Neural progenitor cell (in vitro differentiated cells): ENCODE measurements at regions not wholly inside any gene's neighbourhood (a gene's known extent, or its start where the extent isn't known, plus 50 kb on each side); places are given as distances from the start of the nearest gene placed in this dataset.
"Not testable (repeated sequence)": the region's sequence is repeated elsewhere in the genome, so short reads cannot be mapped to it uniquely, and the experiment has no call there.

Experiments
- DNase-seq: peaks from one replicate; pipeline ENCODE4 v3.0.0-alpha.2; 2016; ENCODE audit warnings: low spot score
- H2AFZ ChIP-seq: fragments of 200-600 bp; sonication (generic); replicated peaks from 2 replicates; pipeline ENCODE4 v1.6.1; 2016; ENCODE audit warnings: antibody characterized with exemption
- H3F3A ChIP-seq: fragments of 200-600 bp; sonication (generic); 2 replicates; pipeline ENCODE4 v1.6.1; 2016; ENCODE audit warnings: antibody characterized with exemption, low read depth
- H3K27ac ChIP-seq: fragments of 200-600 bp; sonication (generic); 2 replicates; pipeline ENCODE4 v1.5.1; 2016; ENCODE audit warnings: mild to moderate bottlenecking
- H3K27me3 ChIP-seq: fragments of 200-600 bp; sonication (generic); 2 replicates; pipeline ENCODE4 v1.6.1; 2016; ENCODE audit warnings: mild to moderate bottlenecking, moderate library complexity
- H3K36me3 ChIP-seq: fragments of 200-600 bp; sonication (generic); 2 replicates; pipeline ENCODE4 v1.5.1; 2016
- H3K4me1 ChIP-seq: fragments of 200-600 bp; sonication (generic); 2 replicates; pipeline ENCODE4 v1.6.1; 2016; ENCODE audit warnings: mixed run types
- H3K4me2 ChIP-seq: fragments of 200-600 bp; sonication (generic); 2 replicates; pipeline ENCODE4 v1.6.1; 2016
- H3K4me3 ChIP-seq: fragments of 200-600 bp; sonication (generic); 2 replicates; pipeline ENCODE4 v1.5.1; 2016
- H3K79me2 ChIP-seq: fragments of 200-600 bp; sonication (generic); 2 replicates; pipeline ENCODE4 v1.6.1; 2016; ENCODE audit warnings: low read depth
- H3K9ac ChIP-seq: fragments of 200-600 bp; sonication (generic); 2 replicates; pipeline ENCODE4 v1.6.1; 2016
- H3K9me3 ChIP-seq: fragments of 200-600 bp; sonication (generic); 2 replicates; pipeline ENCODE4 v1.5.1; 2016; ENCODE audit warnings: low read depth
- H4K20me1 ChIP-seq: fragments of 200-600 bp; sonication (generic); 2 replicates; pipeline ENCODE4 v1.6.1; 2016; ENCODE audit warnings: low read depth
- H3K27ac Mint-ChIP-seq: 3 replicates; pipeline ENCODE4 v1.8.0; 2021; ENCODE audit warnings: mixed read lengths
- H3K27me3 Mint-ChIP-seq: 2 replicates; pipeline ENCODE4 v1.8.0; 2022; ENCODE audit warnings: low read depth, mild to moderate bottlenecking, inconsistent platforms, moderate library complexity, mixed read lengths; ENCODE audit not compliant: insufficient read depth
- H3K36me3 Mint-ChIP-seq: 3 replicates; pipeline ENCODE4 v1.8.0; 2021; ENCODE audit warnings: mixed read lengths
- H3K4me1 Mint-ChIP-seq: 3 replicates; pipeline ENCODE4 v1.8.0; 2021; ENCODE audit warnings: mixed read lengths
- H3K4me3 Mint-ChIP-seq: 3 replicates; pipeline ENCODE4 v1.8.0; 2021; ENCODE audit warnings: mild to moderate bottlenecking, moderate library complexity, mixed read lengths
- H3K9me3 Mint-ChIP-seq: 3 replicates; pipeline ENCODE4 v1.8.0; 2020; ENCODE audit warnings: mixed read lengths
- EZH2 ChIP-seq: fragments of 200-600 bp; sonication (generic); IDR thresholded peaks from 2 replicates; pipeline ENCODE4 v1.6.1; 2017; ENCODE audit warnings: antibody characterized with exemption, mild to moderate bottlenecking, moderate library complexity
- EZH2phosphoT487 ChIP-seq: fragments of 200-600 bp; sonication (generic); IDR thresholded peaks from 2 replicates; pipeline ENCODE4 v1.6.1; 2017; ENCODE audit warnings: antibody characterized with exemption
- TF ChIP-seq, protein P1 (sequence below): fragments of 200-600 bp; sonication (generic); IDR thresholded peaks from 2 replicates; pipeline ENCODE4 v1.5.1; 2017; ENCODE audit warnings: antibody characterized with exemption, mild to moderate bottlenecking

DNA sequence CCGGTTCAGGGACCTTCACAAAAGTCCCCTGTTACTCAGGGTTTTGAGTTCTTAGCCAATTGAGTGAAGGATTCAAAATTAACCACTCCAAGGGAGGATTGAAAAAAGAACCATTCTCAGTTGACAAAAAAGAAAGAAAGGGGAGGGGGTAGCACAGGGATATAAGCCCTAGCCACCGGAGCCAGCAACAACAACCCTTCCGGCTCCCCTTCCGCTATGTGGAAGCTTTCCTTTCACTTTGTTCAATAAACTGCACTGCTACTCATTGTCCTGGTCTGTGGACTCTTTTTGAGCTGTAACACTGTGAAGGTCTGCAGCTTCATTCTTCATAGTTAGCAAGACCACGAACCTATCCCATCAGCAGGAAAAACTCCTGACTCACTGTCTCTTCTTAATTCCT lies 1488.1 kb upstream of the PRR20A start:
- no peak overlapping the region for H3K4me3 Mint-ChIP-seq
- no peaks in the 10 kb centered on the region for H3K27me3 ChIP-seq
- H3K4me1 Mint-ChIP-seq: no peaks in the 10 kb centered on the region
- no peak overlapping the region for H3K27ac Mint-ChIP-seq
- no peak overlapping the region for H3K27ac ChIP-seq
- no peak overlapping the region for H3K4me3 ChIP-seq
- peaks cover 3% of the 10 kb centered on the region for H3K9me3 Mint-ChIP-seq
- peaks cover 12% of the 10 kb centered on the region for H3F3A ChIP-seq
- peak; percentile 36 for DNase-seq
- H3K4me1 ChIP-seq: peaks cover 5% of the 10 kb centered on the region
- no peaks in the 10 kb centered on the region for H4K20me1 ChIP-seq
- no peak overlapping the region for H3K9ac ChIP-seq
- peaks cover 3% of the 10 kb centered on the region for H3K27me3 Mint-ChIP-seq
- H3K9me3 ChIP-seq: no peaks in the 10 kb centered on the region
- H3K36me3 ChIP-seq: no peaks in the 10 kb centered on the region
- no peak overlapping the region for H2AFZ ChIP-seq
- TF ChIP-seq, protein P1, sequence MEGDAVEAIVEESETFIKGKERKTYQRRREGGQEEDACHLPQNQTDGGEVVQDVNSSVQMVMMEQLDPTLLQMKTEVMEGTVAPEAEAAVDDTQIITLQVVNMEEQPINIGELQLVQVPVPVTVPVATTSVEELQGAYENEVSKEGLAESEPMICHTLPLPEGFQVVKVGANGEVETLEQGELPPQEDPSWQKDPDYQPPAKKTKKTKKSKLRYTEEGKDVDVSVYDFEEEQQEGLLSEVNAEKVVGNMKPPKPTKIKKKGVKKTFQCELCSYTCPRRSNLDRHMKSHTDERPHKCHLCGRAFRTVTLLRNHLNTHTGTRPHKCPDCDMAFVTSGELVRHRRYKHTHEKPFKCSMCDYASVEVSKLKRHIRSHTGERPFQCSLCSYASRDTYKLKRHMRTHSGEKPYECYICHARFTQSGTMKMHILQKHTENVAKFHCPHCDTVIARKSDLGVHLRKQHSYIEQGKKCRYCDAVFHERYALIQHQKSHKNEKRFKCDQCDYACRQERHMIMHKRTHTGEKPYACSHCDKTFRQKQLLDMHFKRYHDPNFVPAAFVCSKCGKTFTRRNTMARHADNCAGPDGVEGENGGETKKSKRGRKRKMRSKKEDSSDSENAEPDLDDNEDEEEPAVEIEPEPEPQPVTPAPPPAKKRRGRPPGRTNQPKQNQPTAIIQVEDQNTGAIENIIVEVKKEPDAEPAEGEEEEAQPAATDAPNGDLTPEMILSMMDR: no peak
- TF ChIP-seq EZH2 (no peak), EZH2phosphoT487 (no peak)
- H3K79me2 ChIP-seq: no peaks in the 10 kb centered on the region
- H3K36me3 Mint-ChIP-seq: no peaks in the 10 kb centered on the region
- H3K4me2 ChIP-seq: no peak overlapping the region

DNA sequence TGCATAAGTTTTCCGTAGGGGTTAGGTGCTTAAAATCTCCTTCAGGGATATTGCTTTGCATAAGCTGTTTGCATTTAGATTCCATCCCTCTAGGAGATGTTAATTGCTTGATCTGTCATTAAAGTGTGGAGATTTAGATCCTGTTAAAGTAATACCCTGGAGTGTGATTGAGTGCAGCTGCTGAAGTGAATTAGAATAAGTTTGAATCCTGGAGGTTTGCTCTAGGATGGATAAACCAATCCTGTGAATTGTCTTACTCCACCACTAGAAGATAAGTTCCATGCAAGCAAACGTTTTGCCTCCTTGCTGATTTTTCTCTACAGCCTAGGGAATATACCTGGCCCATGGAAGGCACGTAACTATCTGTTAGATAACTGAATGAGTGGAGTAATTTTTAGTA lies 1487.2 kb upstream of the PRR20A start:
- H3F3A ChIP-seq: peaks cover 12% of the 10 kb centered on the region
- no peak overlapping the region for H3K4me2 ChIP-seq
- H3K27me3 Mint-ChIP-seq: peaks cover 3% of the 10 kb centered on the region
- no peaks in the 10 kb centered on the region for H3K27me3 ChIP-seq
- TF ChIP-seq, protein P1: no peak
- TF ChIP-seq EZH2 (no peak), EZH2phosphoT487 (no peak)
- peaks cover 3% of the 10 kb centered on the region for H3K9me3 Mint-ChIP-seq
- H3K4me3 ChIP-seq: no peak overlapping the region
- H3K9me3 ChIP-seq: no peaks in the 10 kb centered on the region
- H3K4me1 Mint-ChIP-seq: no peaks in the 10 kb centered on the region
- H3K4me3 Mint-ChIP-seq: no peak overlapping the region
- peaks cover 5% of the 10 kb centered on the region for H3K4me1 ChIP-seq
- no peak overlapping the region for H3K27ac Mint-ChIP-seq
- no peaks in the 10 kb centered on the region for H3K36me3 ChIP-seq
- H4K20me1 ChIP-seq: no peaks in the 10 kb centered on the region
- no peak overlapping the region for H3K27ac ChIP-seq
- DNase-seq: no peak
- no peaks in the 10 kb centered on the region for H3K79me2 ChIP-seq
- no peaks in the 10 kb centered on the region for H3K36me3 Mint-ChIP-seq
- no peak overlapping the region for H3K9ac ChIP-seq
- H2AFZ ChIP-seq: peak overlapping the region; percentile 1

DNA sequence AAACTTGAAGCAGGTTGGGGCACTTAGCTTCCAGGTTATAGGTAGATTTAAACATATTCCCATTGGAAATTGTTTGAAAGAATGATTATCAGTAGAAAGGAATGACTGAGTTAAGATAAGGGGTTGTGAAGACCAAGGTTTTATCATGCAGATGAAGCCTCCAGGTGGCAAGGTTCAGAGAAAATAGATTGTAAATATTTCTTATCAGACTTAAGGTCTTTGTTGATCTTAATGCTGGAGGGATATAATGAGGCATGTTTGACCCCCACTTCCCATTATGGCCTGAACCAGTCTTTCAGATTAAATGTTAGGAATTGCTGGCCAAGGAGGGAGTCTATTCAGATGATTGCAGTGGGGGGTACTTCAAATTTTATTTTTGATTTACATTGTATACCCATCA lies 1486.5 kb upstream of the PRR20A start:
- no peak overlapping the region for H3K9ac ChIP-seq
- H2AFZ ChIP-seq: no peak overlapping the region
- Mint-ChIP-seq H3K9me3 (peaks cover 3% of the 10 kb centered on the region), H3K4me1 (no peaks in the 10 kb centered on the region), H3K4me3 (no peak overlapping the region), H3K27ac (no peak overlapping the region), H3K27me3 (peaks cover 3% of the 10 kb centered on the region), H3K36me3 (no peaks in the 10 kb centered on the region)
- no peaks in the 10 kb centered on the region for H3K9me3 ChIP-seq
- H4K20me1 ChIP-seq: no peaks in the 10 kb centered on the region
- TF ChIP-seq, protein P1: no peak
- no peak for TF ChIP-seq EZH2phosphoT487
- TF ChIP-seq EZH2: no peak
- no peak overlapping the region for H3K4me2 ChIP-seq
- no peak overlapping the region for H3K4me3 ChIP-seq
- no peak overlapping the region for H3K27ac ChIP-seq
- H3K27me3 ChIP-seq: no peaks in the 10 kb centered on the region
- H3F3A ChIP-seq: peaks cover 12% of the 10 kb centered on the region
- H3K36me3 ChIP-seq: no peaks in the 10 kb centered on the region
- DNase-seq: no peak
- H3K4me1 ChIP-seq: peaks cover 5% of the 10 kb centered on the region
- no peaks in the 10 kb centered on the region for H3K79me2 ChIP-seq

GRCh38 chr13:55660264-55660663 lies 1480.5 kb upstream of the PRR20A start:
- DNase-seq, H3K4me3 Mint-ChIP-seq, H3K79me2 ChIP-seq, H3K9me3 ChIP-seq, H3K36me3 Mint-ChIP-seq, H3K4me1 Mint-ChIP-seq, H3K27me3 Mint-ChIP-seq, H2AFZ ChIP-seq, H3K9me3 Mint-ChIP-seq, H4K20me1 ChIP-seq, H3K9ac ChIP-seq, H3K27ac ChIP-seq, H3K36me3 ChIP-seq, H3F3A ChIP-seq, H3K4me3 ChIP-seq, H3K27me3 ChIP-seq, H3K4me2 ChIP-seq: not testable (repeated sequence)
- peaks cover 14% of the 10 kb centered on the region for H3K4me1 ChIP-seq
- peak overlapping the region; percentile 14 for H3K27ac Mint-ChIP-seq
